ENCODE measurements at regions not wholly inside any gene's neighbourhood (a gene's known extent, or its start where the extent isn't known, plus 50 kb on each side); places are given as distances from the start of the nearest gene placed in this dataset.
A peak's percentile ranks its signal among the peaks of the same experiment; 100 is the strongest.

DNA sequence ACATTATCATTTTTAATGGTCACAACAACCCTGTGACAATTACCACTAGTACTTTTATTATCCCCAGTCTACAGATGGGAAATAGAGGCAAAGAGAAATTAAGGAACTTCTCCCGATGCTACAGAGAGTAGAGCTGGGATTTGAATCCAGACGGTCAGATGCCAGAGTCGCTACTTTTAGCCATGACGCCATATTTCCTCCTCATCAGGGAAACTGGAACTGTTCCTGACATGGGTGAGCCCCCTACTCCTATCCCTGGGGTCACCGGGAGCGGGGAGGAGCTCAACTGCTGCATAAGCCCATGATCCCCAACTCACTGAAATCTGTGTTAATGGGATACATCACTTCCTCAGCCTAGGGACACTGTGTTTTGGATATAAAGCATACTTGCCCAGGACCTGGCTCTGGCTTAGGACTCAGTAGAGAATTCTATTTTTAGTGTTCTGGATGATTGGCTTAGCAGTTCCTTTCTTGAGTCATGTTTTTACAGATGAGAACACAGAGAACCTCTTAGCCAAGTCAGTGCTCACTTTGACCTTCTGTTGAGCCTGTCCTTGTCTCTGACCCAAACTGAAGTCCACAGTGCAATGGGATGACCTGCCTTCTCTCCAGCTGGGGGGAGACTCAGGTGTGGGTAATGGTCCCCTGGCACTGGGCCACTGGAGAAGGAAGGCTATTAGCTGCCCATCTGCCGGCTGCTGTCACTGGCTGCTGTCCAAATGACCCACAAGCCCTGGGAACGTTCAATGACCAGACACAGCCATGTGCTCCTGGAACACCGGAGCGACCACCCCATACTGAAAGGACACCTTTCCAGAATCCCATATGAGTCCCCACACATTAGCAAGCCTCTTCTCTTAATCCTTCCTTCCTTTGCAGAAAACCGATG is 90.8 kb upstream of the SHISA3 start:
- no peaks in the 10 kb centered on the region for H3K36me3 ChIP-seq
- 70 to 85% (median 75%) methylated on average over 11 of the region's 11 CpGs for WGBS, 5 donors
- intact Hi-C loops (cut with DNase I; ENCODE audit: low total_unique reads): no loop called here
- no peaks in the 10 kb centered on the region for H3K27me3 ChIP-seq
- TF ChIP-seq POLR2AphosphoS5 (IDR thresholded peaks at IDR 0.05): no peak
- TF ChIP-seq, protein P1, sequence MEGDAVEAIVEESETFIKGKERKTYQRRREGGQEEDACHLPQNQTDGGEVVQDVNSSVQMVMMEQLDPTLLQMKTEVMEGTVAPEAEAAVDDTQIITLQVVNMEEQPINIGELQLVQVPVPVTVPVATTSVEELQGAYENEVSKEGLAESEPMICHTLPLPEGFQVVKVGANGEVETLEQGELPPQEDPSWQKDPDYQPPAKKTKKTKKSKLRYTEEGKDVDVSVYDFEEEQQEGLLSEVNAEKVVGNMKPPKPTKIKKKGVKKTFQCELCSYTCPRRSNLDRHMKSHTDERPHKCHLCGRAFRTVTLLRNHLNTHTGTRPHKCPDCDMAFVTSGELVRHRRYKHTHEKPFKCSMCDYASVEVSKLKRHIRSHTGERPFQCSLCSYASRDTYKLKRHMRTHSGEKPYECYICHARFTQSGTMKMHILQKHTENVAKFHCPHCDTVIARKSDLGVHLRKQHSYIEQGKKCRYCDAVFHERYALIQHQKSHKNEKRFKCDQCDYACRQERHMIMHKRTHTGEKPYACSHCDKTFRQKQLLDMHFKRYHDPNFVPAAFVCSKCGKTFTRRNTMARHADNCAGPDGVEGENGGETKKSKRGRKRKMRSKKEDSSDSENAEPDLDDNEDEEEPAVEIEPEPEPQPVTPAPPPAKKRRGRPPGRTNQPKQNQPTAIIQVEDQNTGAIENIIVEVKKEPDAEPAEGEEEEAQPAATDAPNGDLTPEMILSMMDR (IDR thresholded peaks at IDR 0.05): no peak
- no peak for TF ChIP-seq POLR2A (IDR thresholded peaks at IDR 0.05)
- TF ChIP-seq EP300 (IDR thresholded peaks at IDR 0.05): no peak
- no peak overlapping the region for H3K27ac ChIP-seq
- no peak overlapping the region for H3K4me3 ChIP-seq
- DNase-seq: peak in 1 of 2 donors; percentile 32
- peaks cover 0 to 7% (median 0%) of the 10 kb centered on the region in 4 donors for H3K4me1 ChIP-seq
- H3K9me3 ChIP-seq: no peaks in the 10 kb centered on the region

DNA sequence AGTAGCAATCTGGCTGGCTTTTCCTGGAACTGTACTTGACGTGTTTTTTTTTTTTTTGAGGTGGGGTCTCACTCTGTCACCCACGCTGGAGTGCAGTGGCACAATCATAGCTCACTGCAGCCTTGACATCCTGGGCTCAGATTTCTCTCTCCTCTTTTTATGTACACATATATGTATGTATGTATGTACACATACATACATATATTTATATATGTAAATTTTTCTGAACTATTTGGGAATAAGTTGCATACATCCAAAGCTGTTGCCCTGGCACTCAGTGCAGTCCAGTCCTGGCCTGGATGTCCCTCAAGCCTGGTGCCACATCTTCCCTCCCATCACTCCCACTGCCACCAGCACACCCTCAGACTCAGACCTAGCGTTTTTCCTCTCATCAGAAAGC is 89.0 kb upstream of the SHISA3 start:
- H3K9me3 ChIP-seq: peaks cover 0 to under 1% (median 0%) of the 10 kb centered on the region in 4 donors
- H3K27ac ChIP-seq: no peak overlapping the region
- no peak for DNase-seq
- intact Hi-C loops (cut with DNase I; ENCODE audit: low total_unique reads): no loop called here
- H3K4me3 ChIP-seq: no peak overlapping the region
- WGBS, 5 donors: 70 to 78% (median 73%) methylated on average over 3 of the region's 3 CpGs
- peaks cover 0 to 7% (median 0%) of the 10 kb centered on the region in 4 donors for H3K4me1 ChIP-seq
- TF ChIP-seq, protein P1 (IDR thresholded peaks at IDR 0.05): no peak
- no peak for TF ChIP-seq EP300 (IDR thresholded peaks at IDR 0.05)
- TF ChIP-seq POLR2AphosphoS5 (IDR thresholded peaks at IDR 0.05): no peak
- TF ChIP-seq POLR2A (IDR thresholded peaks at IDR 0.05): no peak
- no peaks in the 10 kb centered on the region for H3K36me3 ChIP-seq
- H3K27me3 ChIP-seq: no peaks in the 10 kb centered on the region

DNA sequence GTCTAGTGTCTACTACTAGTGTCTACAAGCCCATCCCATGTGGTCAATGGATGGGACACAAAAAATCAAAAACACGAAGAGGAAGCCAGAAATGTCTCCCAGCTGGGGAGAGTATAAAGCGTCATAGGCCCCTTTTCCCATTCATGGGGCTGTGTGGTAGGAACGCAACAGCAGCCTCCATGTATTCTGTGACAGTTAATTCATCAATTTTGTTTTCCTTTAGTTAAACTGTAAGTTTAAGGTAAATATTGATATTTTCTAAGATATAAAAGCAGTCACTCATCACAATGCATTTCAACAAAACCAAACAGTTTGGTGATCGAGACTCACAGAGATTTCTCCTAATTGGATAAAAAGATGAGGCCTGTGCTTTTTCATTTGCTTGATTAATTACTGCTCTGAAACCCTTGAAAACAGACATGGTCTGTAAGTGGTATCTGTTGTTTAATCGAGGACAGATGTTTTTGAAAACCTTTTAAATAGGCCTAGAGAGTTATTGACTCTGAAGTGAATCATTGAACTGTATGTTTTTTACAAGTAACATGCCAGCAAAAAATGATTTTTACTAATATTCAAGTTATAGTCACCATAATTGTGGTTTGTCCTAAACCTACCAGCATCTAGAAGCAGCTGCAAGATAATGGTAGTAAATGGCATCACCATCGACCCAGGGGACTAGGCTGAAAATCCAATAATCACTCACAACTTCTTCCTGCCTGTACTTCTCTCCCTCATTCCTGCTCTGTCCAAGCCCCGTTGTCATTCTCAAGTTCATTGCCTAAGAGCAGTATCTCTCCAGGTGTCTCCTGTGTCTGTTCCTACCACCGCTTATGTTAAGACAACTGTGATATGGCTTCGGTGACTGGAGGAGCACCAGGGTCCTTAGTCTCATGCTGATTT is 87.7 kb upstream of the SHISA3 start:
- no peaks in the 10 kb centered on the region for H3K27me3 ChIP-seq
- WGBS, 5 donors: 48 to 57% (median 55%) methylated on average over 9 of the region's 9 CpGs
- no peak overlapping the region for H3K4me3 ChIP-seq
- H3K27ac ChIP-seq: no peak overlapping the region
- peak in 1 of 2 donors; percentile 26 for DNase-seq
- peaks cover 0 to 7% (median 0%) of the 10 kb centered on the region in 4 donors for H3K4me1 ChIP-seq
- H3K36me3 ChIP-seq: no peaks in the 10 kb centered on the region
- H3K9me3 ChIP-seq: peaks cover 0 to 11% (median 0%) of the 10 kb centered on the region in 4 donors
- no peak for TF ChIP-seq POLR2A (IDR thresholded peaks at IDR 0.05)
- TF ChIP-seq, protein P1 (IDR thresholded peaks at IDR 0.05): no peak
- no peak for TF ChIP-seq POLR2AphosphoS5 (IDR thresholded peaks at IDR 0.05)
- no peak for TF ChIP-seq EP300 (IDR thresholded peaks at IDR 0.05)
- intact Hi-C loops (cut with DNase I; ENCODE audit: low total_unique reads): no loop called here

DNA sequence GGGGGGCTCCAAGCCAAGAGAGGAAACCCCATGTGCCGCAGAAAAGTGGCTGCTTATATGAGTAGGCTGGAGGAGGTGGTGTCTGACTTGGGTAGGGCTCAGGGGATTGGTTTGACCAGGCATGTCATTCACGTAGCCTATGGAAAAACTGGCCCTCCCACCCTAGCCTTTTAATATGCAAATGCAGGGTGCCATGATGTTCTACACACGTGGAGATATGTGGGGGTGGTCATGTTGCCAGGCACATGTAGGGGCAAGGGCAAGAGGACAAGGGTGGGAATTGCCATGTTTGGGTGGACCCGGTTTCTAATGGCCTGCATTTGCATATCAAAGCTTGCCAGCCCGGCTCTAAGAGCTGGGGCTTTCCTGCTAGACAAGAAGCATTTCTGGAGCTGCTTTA is 86.9 kb upstream of the SHISA3 start:
- TF ChIP-seq POLR2A (IDR thresholded peaks at IDR 0.05): no peak
- TF ChIP-seq, protein P1 (IDR thresholded peaks at IDR 0.05): no peak
- no peak for TF ChIP-seq POLR2AphosphoS5 (IDR thresholded peaks at IDR 0.05)
- TF ChIP-seq EP300 (IDR thresholded peaks at IDR 0.05): no peak
- Histone ChIP-seq H3K36me3 (no peaks in the 10 kb centered on the region), H3K27me3 (peaks cover 0 to 6% (median 0%) of the 10 kb centered on the region in 3 donors), H3K27ac (no peak overlapping the region), H3K4me3 (no peak overlapping the region), H3K9me3 (peaks cover 0 to 11% (median 0%) of the 10 kb centered on the region in 4 donors), H3K4me1 (peaks cover 0 to 7% (median 0%) of the 10 kb centered on the region in 4 donors)
- intact Hi-C loops (cut with DNase I; ENCODE audit: low total_unique reads): no loop called here
- WGBS, 5 donors: 57 to 69% (median 63%) methylated on average over 5 of the region's 5 CpGs
- no peak for DNase-seq
